Adrenal gland (tissue), 9 donors: ENCODE measurements at regions not wholly inside any gene's neighbourhood (a gene's known extent, or its start where the extent isn't known, plus 50 kb on each side); places are given as distances from the start of the nearest gene placed in this dataset.

Experiments used
- DNase-seq, 7 donors: peaks; one replicate each; pipeline ENCODE4 v3.0.0-alpha.2; 2019 to 2020
- H3K27ac ChIP-seq, 5 donors: fragments of 200-600 bp; sonication (generic) in 4 of 5; 1 replicate in 3 of 5; 2 replicates in 2 of 5; pipeline versions ENCODE4 v1.5.1 to v1.8.0; 2016 to 2020; ENCODE audit warnings: mild to moderate bottlenecking in 1 of 5
- H3K27me3 ChIP-seq: fragments of 200-600 bp; 2 replicates; pipeline ENCODE4 v1.8.0; 2021
- H3K36me3 ChIP-seq, 2 donors: fragments of 200-600 bp; replicated peaks in 1 of 2; 1 replicate in 1 of 2; 2 replicates in 1 of 2; pipeline versions ENCODE4 v1.5.1 to v1.8.0; 2018 to 2022
- H3K4me1 ChIP-seq, 2 donors: fragments of 200-600 bp; replicated peaks in 1 of 2; 1 replicate in 1 of 2; 2 replicates in 1 of 2; pipeline versions ENCODE4 v1.5.1 to v1.8.0; 2018 to 2021
- H3K4me3 ChIP-seq, 4 donors: fragments of 200-600 bp; sonication (generic) in 3 of 4; one replicate each; pipeline ENCODE4 v1.5.1; 2016 to 2018
- H3K9me3 ChIP-seq, 3 donors: fragments of 200-600 bp; sonication (generic) in 1 of 3; replicated peaks in 1 of 3; 1 replicate in 2 of 3; 2 replicates in 1 of 3; pipeline versions ENCODE4 v1.5.1 to v1.8.0; 2016 to 2021
- CTCF ChIP-seq, 6 experiments: fragments of 450-650 bp in 4 of 6; fragments of 200-600 bp in 2 of 6; sonication (generic) in 1 of 6; IDR thresholded peaks; 1 replicate in 5 of 6; 2 replicates in 1 of 6; pipeline versions ENCODE4 v1.5.1 to v1.8.0; 2016 to 2021; ENCODE audit warnings: antibody characterized with exemption in 6 of 6, mild to moderate bottlenecking in 2 of 6, moderate library complexity in 1 of 6
- POLR2A ChIP-seq, 2 donors: fragments of 450-650 bp; IDR thresholded peaks; one replicate each; pipeline ENCODE4 v1.6.1; 2017; ENCODE audit warnings: antibody characterized with exemption in 2 of 2, mild to moderate bottlenecking in 2 of 2, moderate library complexity in 1 of 2
- WGBS, 4 donors: extraction: QIAGEN DNeasy Blood & Tissue Kit in 2 of 4; methylation state at CpG; one replicate each; pipeline versions ENCODE4 v1.1.5 to v1.1.7; 2013 to 2017; 5-methylcytosine and 5-hydroxymethylcytosine counted together
- intact Hi-C, 2 donors: fragments of 100-400 bp; cut with DNase I; formaldehyde crosslinking; loops; one replicate each; pipeline versions ENCODE4 v1.14.1 to v1.15.0; 2022 to 2023
- donor health status: healthy with polysubstance abuse.
- donor health status: Bipolar disorder and iron deficiency.
- donor health status: DM: yes; HTN: yes; CAD: no.
- donor health status: DM: no; HTN: no; CAD: no.
- donor health status: DM: no; HTN: no; CAD: no.

GRCh38 chr10:36730316-36730715 lies 395.1 kb upstream of the ANKRD30A start:
- no peak overlapping the region for H3K27ac ChIP-seq
- WGBS, 4 donors: 74 to 93% (median 86%) methylated on average over 6 of the region's 6 CpGs
- DNase-seq: no peak

DNA sequence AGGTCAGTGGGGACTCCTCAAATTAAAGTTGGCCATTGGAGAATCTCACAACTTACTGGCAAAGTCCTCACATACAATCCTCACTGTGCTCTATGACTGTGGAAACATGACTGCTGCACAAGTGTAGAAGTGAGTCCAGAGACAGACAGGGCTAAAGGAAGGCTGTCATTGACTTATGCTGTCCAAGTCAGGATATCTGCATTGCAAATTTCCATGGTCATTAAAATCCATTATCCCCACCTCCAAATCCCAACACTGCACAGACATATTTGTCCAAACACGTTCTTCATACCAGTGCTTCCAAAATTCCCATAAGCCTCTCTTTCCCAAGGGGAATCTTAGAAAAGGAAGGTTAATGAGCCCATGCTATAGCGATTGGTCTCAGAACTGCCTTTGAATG lies 396.8 kb upstream of the ANKRD30A start:
- TF ChIP-seq CTCF (IDR thresholded peaks at IDR 0.05) (no peak), POLR2A (IDR thresholded peaks at IDR 0.05) (no peak)
- Histone ChIP-seq H3K36me3 (no peaks in the 10 kb centered on the region), H3K4me1 (no peaks in the 10 kb centered on the region), H3K9me3 (no peaks in the 10 kb centered on the region), H3K4me3 (no peak overlapping the region), H3K27ac (no peak overlapping the region), H3K27me3 (no peaks in the 10 kb centered on the region)
- no peak for DNase-seq
- WGBS, 4 donors: 66 to 82% (median 76%) methylated on average over 2 of the region's 2 CpGs
- intact Hi-C loops: no loop called here

More at GRCh38 chr10:36730316-36730715, 395.1 kb upstream of the ANKRD30A start:
- H3K4me3 ChIP-seq: no peak overlapping the region
- H3K4me1 ChIP-seq: no peaks in the 10 kb centered on the region
- intact Hi-C loops: no loop called here
- TF ChIP-seq POLR2A (IDR thresholded peaks at IDR 0.05) (no peak), CTCF (IDR thresholded peaks at IDR 0.05) (no peak)
- no peaks in the 10 kb centered on the region for H3K27me3 ChIP-seq
- no peaks in the 10 kb centered on the region for H3K9me3 ChIP-seq
- no peaks in the 10 kb centered on the region for H3K36me3 ChIP-seq

DNA sequence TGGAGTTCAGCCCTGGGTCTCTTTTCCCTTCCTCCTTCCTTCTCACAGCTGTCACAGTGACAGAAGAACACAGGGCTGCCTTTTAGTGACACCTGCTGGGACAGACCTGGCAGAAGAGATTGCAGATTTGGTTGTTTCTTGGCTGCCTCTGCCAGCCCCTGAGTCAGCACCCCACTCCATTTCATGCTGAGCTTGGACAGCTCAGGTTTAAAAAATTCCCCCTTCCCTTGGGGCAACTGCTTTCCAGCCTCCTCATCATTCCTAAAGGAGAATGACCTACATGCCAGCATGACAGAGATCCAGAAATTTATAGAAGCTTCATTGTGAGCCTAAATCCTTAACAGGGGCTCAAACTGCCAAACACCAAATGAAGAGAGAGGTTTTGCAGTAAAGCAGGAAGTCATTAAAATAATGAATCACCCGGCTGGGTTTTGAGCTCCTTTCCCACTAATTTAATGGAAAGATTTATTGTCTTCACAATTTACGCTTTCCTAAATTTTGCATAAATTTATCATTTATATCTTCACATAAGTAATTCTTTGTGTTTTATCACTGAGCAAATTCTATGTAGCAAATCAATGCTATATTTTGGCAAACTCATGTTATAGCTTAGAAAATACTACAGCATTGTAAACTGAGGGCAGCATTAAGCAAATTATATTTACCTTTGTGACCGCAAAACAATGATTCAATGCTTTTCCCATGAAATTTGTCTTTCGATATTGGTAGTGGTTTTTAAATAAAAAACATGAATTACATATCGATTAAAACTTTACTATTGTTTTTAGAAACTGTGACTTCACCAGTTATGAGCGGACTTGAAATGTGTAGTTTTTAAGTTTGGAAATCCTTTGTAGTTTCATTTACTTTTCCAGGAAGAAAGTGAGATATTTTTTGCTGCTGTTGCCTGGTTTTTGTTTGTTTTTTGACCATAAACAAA lies 399.5 kb upstream of the ANKRD30A start:
- Histone ChIP-seq H3K9me3 (no peaks in the 10 kb centered on the region), H3K27ac (no peak overlapping the region), H3K36me3 (no peaks in the 10 kb centered on the region), H3K4me3 (no peak overlapping the region), H3K27me3 (no peaks in the 10 kb centered on the region), H3K4me1 (peaks cover 0 to 4% of the 10 kb centered on the region in 2 donors)
- DNase-seq: peak; percentile 19 to 67 (median 43)
- intact Hi-C loops: no loop called here
- TF ChIP-seq POLR2A (IDR thresholded peaks at IDR 0.05): no peak
- TF ChIP-seq CTCF (IDR thresholded peaks at IDR 0.05): no peak
- whole genome bisulfite sequencing, 4 donors: 70 to 74% (median 72%) methylated on average over 6 of the region's 6 CpGs

DNA sequence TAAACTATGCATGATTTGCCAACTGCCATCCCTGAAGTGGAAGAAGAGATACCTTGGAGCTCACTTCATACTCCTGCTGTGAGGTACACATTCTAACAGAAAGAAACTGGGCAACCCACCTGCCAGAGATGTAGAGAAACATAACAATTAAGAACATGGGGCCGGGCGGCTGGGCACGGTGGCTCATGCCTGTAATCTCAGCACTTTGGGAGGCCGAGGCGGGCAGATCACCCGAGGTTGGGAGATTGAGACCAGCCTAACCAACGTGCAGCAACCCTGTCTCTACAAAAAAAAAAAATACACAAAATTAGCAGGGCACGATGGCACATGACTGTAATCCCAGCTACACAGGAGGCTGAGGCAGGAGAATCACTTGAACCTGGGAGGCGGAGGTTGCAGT lies 402.6 kb upstream of the ANKRD30A start:
- peaks cover 0 to 4% of the 10 kb centered on the region in 2 donors for H3K4me1 ChIP-seq
- H3K36me3 ChIP-seq: no peaks in the 10 kb centered on the region
- H3K27ac ChIP-seq: no peak overlapping the region
- WGBS, 4 donors: 88 to 95% (median 92%) methylated on average over 9 of the region's 9 CpGs
- no peak for DNase-seq
- no peaks in the 10 kb centered on the region for H3K27me3 ChIP-seq
- intact Hi-C loops: no loop called here
- H3K4me3 ChIP-seq: no peak overlapping the region
- TF ChIP-seq CTCF (IDR thresholded peaks at IDR 0.05): no peak
- no peaks in the 10 kb centered on the region for H3K9me3 ChIP-seq
